ENCODE measurements at regions not wholly inside any gene's neighbourhood (a gene's known extent, or its start where the extent isn't known, plus 50 kb on each side); places are given as distances from the start of the nearest gene placed in this dataset.

DNA sequence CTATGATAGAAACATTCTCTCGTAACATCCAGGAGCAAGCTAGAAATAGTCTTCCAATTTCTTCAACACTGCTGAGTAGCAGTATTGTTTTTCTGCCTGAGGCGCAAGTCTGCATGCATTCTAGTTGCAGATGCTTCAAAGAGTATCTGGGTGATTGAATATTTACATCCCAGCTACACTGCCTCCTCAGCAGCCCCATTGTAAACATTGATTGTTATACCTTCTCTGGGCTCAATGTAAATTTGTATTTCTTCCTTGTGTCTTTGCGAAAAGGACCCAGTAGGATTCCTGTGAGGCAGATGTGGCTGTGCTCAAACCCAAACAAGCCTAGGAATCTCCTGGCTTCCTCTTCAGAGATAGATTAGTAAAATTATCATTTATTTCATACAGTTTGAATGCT, 320.7 kb downstream of the CDC14C start:
- no peak overlapping the region for H3K27ac Mint-ChIP-seq
- no peaks in the 10 kb centered on the region for H3K36me3 Mint-ChIP-seq (ENCODE audit: low read depth)

DNA sequence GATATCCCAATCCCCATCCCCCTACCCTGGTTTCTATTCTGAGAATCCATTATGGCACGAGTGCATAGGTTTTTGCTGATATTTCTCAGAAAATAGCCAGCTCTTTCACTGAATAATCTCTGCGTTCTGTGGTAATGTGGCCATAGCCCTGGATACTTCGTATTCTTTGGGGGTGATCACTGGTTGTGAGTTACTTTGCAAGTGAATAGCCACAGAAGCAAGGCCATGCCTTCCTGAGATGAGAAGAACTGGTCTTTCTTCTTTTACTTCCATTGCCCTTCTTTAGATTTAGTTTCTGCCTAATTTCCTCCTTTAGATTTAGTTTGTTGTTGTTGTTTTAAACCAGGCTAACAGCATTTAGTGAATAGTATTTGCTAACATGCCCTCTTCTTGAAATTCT, 323.4 kb downstream of the CDC14C start:
- no peaks in the 10 kb centered on the region for H3K36me3 Mint-ChIP-seq (ENCODE audit: low read depth)
- no peaks in the 10 kb centered on the region for H3K9me3 Mint-ChIP-seq
- TF ChIP-seq, protein P1, sequence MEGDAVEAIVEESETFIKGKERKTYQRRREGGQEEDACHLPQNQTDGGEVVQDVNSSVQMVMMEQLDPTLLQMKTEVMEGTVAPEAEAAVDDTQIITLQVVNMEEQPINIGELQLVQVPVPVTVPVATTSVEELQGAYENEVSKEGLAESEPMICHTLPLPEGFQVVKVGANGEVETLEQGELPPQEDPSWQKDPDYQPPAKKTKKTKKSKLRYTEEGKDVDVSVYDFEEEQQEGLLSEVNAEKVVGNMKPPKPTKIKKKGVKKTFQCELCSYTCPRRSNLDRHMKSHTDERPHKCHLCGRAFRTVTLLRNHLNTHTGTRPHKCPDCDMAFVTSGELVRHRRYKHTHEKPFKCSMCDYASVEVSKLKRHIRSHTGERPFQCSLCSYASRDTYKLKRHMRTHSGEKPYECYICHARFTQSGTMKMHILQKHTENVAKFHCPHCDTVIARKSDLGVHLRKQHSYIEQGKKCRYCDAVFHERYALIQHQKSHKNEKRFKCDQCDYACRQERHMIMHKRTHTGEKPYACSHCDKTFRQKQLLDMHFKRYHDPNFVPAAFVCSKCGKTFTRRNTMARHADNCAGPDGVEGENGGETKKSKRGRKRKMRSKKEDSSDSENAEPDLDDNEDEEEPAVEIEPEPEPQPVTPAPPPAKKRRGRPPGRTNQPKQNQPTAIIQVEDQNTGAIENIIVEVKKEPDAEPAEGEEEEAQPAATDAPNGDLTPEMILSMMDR (IDR thresholded peaks at IDR 0.05; ENCODE audit: unreplicated experiment in 3 of 3): no peak
- no peaks in the 10 kb centered on the region for H3K4me1 Mint-ChIP-seq
- no peaks in the 10 kb centered on the region for H3K27me3 Mint-ChIP-seq (ENCODE audit: low read depth)
- H3K27ac Mint-ChIP-seq: no peak overlapping the region
- H3K4me3 Mint-ChIP-seq: no peak overlapping the region

More for the DNA sequence above, 320.7 kb downstream of the CDC14C start:
- Mint-ChIP-seq H3K4me1 (no peaks in the 10 kb centered on the region), H3K4me3 (no peak overlapping the region), H3K9me3 (no peaks in the 10 kb centered on the region), H3K27me3 (ENCODE audit: low read depth) (no peaks in the 10 kb centered on the region)
- TF ChIP-seq, protein P1 (IDR thresholded peaks at IDR 0.05; ENCODE audit: unreplicated experiment in 3 of 3): no peak

DNA sequence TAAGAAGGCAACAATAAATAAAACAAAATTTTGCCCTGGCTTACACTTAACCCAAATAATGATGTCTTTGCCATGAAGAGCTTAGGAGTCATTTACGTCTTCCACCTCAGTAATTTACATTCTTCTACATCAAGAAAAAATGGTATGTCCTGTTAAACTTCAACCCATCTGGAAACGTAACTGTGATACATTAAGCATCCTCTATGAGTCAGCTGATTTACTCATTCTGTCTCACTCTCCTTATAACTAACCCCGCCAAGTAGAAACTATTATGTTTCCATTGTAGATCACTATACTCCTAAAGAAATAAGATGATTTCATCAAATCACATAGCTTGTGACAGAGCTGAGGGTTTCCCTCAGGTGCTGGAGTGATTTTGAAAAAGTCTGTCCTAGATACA, 330.7 kb downstream of the CDC14C start:
- H3K9me3 Mint-ChIP-seq: no peaks in the 10 kb centered on the region
- no peaks in the 10 kb centered on the region for H3K4me1 Mint-ChIP-seq
- peak overlapping the region in 1 of 3 experiments; percentile 0 for H3K27ac Mint-ChIP-seq
- H3K27me3 Mint-ChIP-seq (ENCODE audit: low read depth): no peaks in the 10 kb centered on the region
- no peaks in the 10 kb centered on the region for H3K36me3 Mint-ChIP-seq (ENCODE audit: low read depth)
- TF ChIP-seq, protein P1 (IDR thresholded peaks at IDR 0.05; ENCODE audit: unreplicated experiment in 3 of 3): no peak
- H3K4me3 Mint-ChIP-seq: no peak overlapping the region

DNA sequence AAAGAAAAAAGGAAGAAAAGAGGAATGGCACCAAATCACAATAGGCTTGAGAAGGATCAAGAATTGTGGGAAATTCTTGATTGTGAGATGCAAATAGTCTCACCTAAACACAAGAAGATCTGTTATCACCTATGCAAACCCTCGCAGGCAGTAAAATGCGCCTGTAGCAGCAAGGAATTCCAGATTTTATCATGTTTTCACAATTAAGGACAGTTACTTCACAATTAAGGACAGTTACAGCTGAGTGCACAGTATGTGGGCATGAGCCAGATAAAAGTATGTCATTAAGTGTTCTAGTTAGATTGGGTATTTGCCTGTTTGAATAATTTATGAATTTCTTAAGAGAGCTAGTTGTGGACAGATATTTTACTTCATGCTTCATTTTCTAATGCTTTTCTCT, 336.2 kb downstream of the CDC14C start:
- Mint-ChIP-seq H3K9me3 (no peaks in the 10 kb centered on the region), H3K4me1 (no peaks in the 10 kb centered on the region), H3K27ac (no peak overlapping the region), H3K27me3 (ENCODE audit: low read depth) (peaks cover 16% of the 10 kb centered on the region), H3K36me3 (ENCODE audit: low read depth) (no peaks in the 10 kb centered on the region), H3K4me3 (no peak overlapping the region)
- TF ChIP-seq, protein P1 (IDR thresholded peaks at IDR 0.05; ENCODE audit: unreplicated experiment in 3 of 3): no peak

DNA sequence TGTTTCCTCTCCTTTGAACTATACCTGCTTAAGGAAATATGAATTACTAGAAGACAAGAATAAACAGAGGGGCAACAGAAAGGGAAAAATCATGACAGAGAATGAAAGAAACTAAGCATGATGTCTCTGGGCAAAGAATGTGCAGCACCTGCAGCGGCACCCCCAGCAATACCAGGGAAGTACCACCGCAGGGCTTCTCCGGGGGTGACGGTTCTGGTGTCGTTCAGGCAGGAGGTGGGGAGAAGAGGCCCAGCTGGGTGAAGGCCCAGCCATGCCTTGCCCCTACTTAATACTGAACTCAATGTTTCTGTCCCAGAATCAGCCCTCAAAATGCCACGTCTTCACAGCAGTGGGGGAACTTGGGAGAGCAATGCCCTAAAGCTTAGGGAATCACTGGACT, 337.6 kb downstream of the CDC14C start:
- Mint-ChIP-seq H3K9me3 (no peaks in the 10 kb centered on the region), H3K36me3 (ENCODE audit: low read depth) (no peaks in the 10 kb centered on the region), H3K27me3 (ENCODE audit: low read depth) (peaks cover 16% of the 10 kb centered on the region), H3K4me3 (no peak overlapping the region), H3K4me1 (no peaks in the 10 kb centered on the region), H3K27ac (no peak overlapping the region)
- TF ChIP-seq, protein P1 (IDR thresholded peaks at IDR 0.05; ENCODE audit: unreplicated experiment in 3 of 3): no peak

DNA sequence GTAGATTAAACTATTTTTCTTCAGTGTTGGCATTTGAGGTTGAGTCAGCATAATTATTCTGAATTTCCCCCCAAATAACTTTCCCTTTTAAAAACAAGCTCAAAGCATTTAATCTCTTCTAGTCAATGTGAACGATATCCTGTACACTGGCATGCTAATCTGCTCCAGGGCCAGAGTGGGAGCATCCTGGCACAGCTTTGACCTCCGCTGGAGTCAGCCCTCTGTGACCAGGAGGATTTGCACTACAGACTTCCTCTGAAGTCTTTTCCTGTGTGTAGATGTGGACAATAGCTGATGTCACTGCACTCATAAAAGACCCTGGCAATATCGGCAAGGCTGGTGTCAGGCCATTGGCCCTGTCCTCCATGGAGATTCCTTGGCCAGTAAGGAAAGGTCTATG, 340.2 kb downstream of the CDC14C start:
- H3K27ac Mint-ChIP-seq: no peak overlapping the region
- no peaks in the 10 kb centered on the region for H3K9me3 Mint-ChIP-seq
- TF ChIP-seq, protein P1 (IDR thresholded peaks at IDR 0.05; ENCODE audit: unreplicated experiment in 3 of 3): no peak
- peaks cover 16% of the 10 kb centered on the region for H3K27me3 Mint-ChIP-seq (ENCODE audit: low read depth)
- no peaks in the 10 kb centered on the region for H3K4me1 Mint-ChIP-seq
- H3K4me3 Mint-ChIP-seq: no peak overlapping the region
- no peaks in the 10 kb centered on the region for H3K36me3 Mint-ChIP-seq (ENCODE audit: low read depth)

All from nephron (organoid).